Immature natural killer cell (primary cell): ENCODE measurements at regions not wholly inside any gene's neighbourhood (a gene's known extent, or its start where the extent isn't known, plus 50 kb on each side); places are given as distances from the start of the nearest gene placed in this dataset.

Experiments
- DNase-seq, 3 donors: peaks; one replicate each; pipeline ENCODE4 v3.0.0; 2022; ENCODE audit warnings: mixed read lengths in 1 of 3
- H3K27ac Mint-ChIP-seq, 6 donors: one replicate each; pipeline ENCODE4 v1.8.0; 2020; ENCODE audit warnings: mixed read lengths in 6 of 6, mild to moderate bottlenecking in 5 of 6, inconsistent platforms in 4 of 6, moderate library complexity in 3 of 6
- H3K27me3 Mint-ChIP-seq, 3 donors: one replicate each; pipeline ENCODE4 v1.8.0; 2020 to 2021; ENCODE audit warnings: low read depth in 3 of 3, mild to moderate bottlenecking in 3 of 3, mixed read lengths in 3 of 3, moderate library complexity in 3 of 3, inconsistent platforms in 1 of 3
- H3K36me3 Mint-ChIP-seq, 3 donors: one replicate each; pipeline ENCODE4 v1.8.0; 2020; ENCODE audit warnings: mixed read lengths in 3 of 3, inconsistent platforms in 2 of 3, mild to moderate bottlenecking in 2 of 3
- H3K4me1 Mint-ChIP-seq, 2 donors: one replicate each; pipeline ENCODE4 v1.8.0; 2020; ENCODE audit warnings: inconsistent platforms in 2 of 2, mild to moderate bottlenecking in 2 of 2, mixed read lengths in 2 of 2, moderate library complexity in 1 of 2
- H3K4me3 Mint-ChIP-seq, 5 donors: one replicate each; pipeline ENCODE4 v1.8.0; 2020; ENCODE audit warnings: mild to moderate bottlenecking in 5 of 5, mixed read lengths in 5 of 5, inconsistent platforms in 3 of 5, moderate library complexity in 3 of 5
- H3K9me3 Mint-ChIP-seq, 6 donors: one replicate each; pipeline ENCODE4 v1.8.0; 2020; ENCODE audit warnings: mild to moderate bottlenecking in 6 of 6, mixed read lengths in 6 of 6, inconsistent platforms in 4 of 6, moderate library complexity in 3 of 6

DNA sequence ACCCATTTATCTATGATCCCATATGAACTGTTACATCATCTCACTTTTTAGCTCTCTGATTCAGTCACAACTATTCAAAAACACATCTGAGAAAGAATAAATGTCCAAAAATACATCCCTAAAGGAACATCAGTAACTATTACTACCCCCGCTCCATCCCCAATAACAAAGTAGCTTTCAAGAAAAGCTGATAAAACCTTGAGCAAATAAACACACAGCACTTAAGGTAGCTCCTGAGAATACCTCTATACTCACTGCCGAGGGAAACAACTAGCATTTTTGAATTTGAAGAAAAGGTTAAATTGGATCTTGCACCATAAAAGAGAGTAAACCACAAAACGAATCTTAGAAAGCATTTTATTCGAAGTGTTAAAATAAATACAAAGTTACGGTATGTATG, 63.4 kb downstream of the PMAIP1 start:
- Mint-ChIP-seq H3K4me3 (no peak overlapping the region), H3K4me1 (no peaks in the 10 kb centered on the region), H3K36me3 (peaks cover 0 to 4% (median 0%) of the 10 kb centered on the region in 3 donors), H3K27me3 (peaks cover 2 to 6% (median 3%) of the 10 kb centered on the region in 3 donors), H3K9me3 (no peaks in the 10 kb centered on the region), H3K27ac (no peak overlapping the region)
- DNase-seq: no peak

DNA sequence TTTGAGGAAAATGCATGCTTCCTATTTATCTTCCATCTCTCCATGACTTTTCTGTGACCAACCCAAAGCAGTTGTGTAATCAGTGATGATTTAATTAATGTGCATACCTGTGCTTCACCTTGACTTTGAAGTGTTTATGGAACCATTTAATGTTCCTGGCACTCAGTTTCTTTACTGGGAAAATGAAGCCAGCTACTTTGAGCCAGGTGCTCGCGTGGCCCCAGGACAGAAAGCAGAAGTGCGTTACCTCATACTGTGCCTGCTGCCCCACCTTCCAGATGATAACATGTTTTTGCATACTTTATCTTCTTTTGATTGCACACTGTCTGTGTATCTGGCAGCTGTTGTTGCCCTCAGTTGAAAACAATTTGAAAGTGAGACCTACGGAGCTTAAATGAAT, 61.3 kb downstream of the PMAIP1 start:
- Mint-ChIP-seq H3K36me3 (peaks cover 0 to 4% (median 0%) of the 10 kb centered on the region in 3 donors), H3K4me3 (no peak overlapping the region), H3K9me3 (no peaks in the 10 kb centered on the region), H3K27ac (no peak overlapping the region), H3K4me1 (no peaks in the 10 kb centered on the region), H3K27me3 (peaks cover 0 to 6% (median 2%) of the 10 kb centered on the region in 3 donors)
- DNase-seq: no peak

GRCh38 chr18:59960272-59960671, 60.5 kb downstream of the PMAIP1 start:
- no peak for DNase-seq

GRCh38 chr18:59959606-59960005, 59.8 kb downstream of the PMAIP1 start:
- H3K36me3 Mint-ChIP-seq: peaks cover 0 to under 1% (median 0%) of the 10 kb centered on the region in 3 donors
- H3K27ac Mint-ChIP-seq: no peak overlapping the region
- H3K9me3 Mint-ChIP-seq: no peaks in the 10 kb centered on the region
- no peak for DNase-seq
- no peak overlapping the region for H3K4me3 Mint-ChIP-seq
- H3K27me3 Mint-ChIP-seq: peaks cover 0 to under 1% (median 0%) of the 10 kb centered on the region in 3 donors
- no peaks in the 10 kb centered on the region for H3K4me1 Mint-ChIP-seq

More at GRCh38 chr18:59960272-59960671, 60.5 kb downstream of the PMAIP1 start:
- Mint-ChIP-seq H3K4me3 (no peak overlapping the region), H3K27me3 (peaks cover 0 to 4% (median 2%) of the 10 kb centered on the region in 3 donors), H3K27ac (no peak overlapping the region), H3K4me1 (no peaks in the 10 kb centered on the region), H3K36me3 (peaks cover 0 to 4% (median 0%) of the 10 kb centered on the region in 3 donors), H3K9me3 (no peaks in the 10 kb centered on the region)

GRCh38 chr18:59959073-59959472, 59.3 kb downstream of the PMAIP1 start:
- Mint-ChIP-seq H3K27ac (no peak overlapping the region), H3K27me3 (no peaks in the 10 kb centered on the region), H3K4me3 (no peak overlapping the region), H3K9me3 (no peaks in the 10 kb centered on the region), H3K36me3 (no peaks in the 10 kb centered on the region), H3K4me1 (no peaks in the 10 kb centered on the region)
- DNase-seq: no peak

GRCh38 chr18:59957957-59958356, 58.2 kb downstream of the PMAIP1 start:
- DNase-seq: no peak
- Mint-ChIP-seq H3K27ac (no peak overlapping the region), H3K27me3 (no peaks in the 10 kb centered on the region), H3K36me3 (no peaks in the 10 kb centered on the region), H3K9me3 (no peaks in the 10 kb centered on the region), H3K4me3 (no peak overlapping the region), H3K4me1 (no peaks in the 10 kb centered on the region)

DNA sequence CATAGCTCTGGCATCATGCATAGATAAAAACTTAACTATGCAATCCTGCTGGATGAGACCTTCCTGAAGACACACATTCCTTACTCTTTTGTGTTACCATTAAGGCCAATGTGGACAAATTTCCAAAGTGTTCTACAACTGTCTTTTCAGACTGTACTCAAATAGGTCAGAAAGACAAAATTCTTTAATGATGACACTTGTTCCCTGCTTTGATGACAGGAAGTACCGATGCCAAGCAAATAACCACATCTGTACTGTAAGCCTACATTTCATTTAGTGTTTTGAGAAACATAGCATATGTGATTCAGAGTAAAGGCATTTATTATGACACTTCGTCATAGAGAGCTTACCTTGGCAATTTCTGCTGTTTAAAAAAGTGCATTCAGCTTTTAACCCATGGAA, 55.0 kb downstream of the PMAIP1 start:
- H3K9me3 Mint-ChIP-seq: peaks cover 0 to 2% (median 0%) of the 10 kb centered on the region in 6 donors
- no peak overlapping the region for H3K4me3 Mint-ChIP-seq
- H3K36me3 Mint-ChIP-seq: no peaks in the 10 kb centered on the region
- no peak overlapping the region for H3K27ac Mint-ChIP-seq
- H3K27me3 Mint-ChIP-seq: no peaks in the 10 kb centered on the region
- DNase-seq: no peak
- peaks cover 0 to 5% of the 10 kb centered on the region in 2 donors for H3K4me1 Mint-ChIP-seq

DNA sequence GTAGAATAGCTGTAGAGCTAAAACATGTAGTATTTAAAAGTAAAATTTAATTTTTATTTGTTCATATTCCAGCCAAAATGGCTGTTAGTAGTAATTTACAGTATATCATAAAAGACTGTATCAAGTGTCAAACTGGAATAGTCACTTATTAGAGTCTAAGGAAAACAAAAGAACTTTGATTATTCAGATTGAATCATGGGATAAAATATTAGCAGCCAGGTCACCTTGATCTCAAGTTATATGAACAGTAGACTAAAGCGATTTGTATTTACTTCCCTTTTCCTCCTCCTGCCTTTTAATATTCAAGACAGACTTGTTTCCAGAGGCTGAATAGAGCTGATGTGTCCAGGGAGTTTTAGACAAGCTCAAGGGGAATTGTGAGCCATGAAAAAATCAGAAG, 54.4 kb downstream of the PMAIP1 start:
- Mint-ChIP-seq H3K4me3 (no peak overlapping the region), H3K4me1 (peaks cover 0 to 5% of the 10 kb centered on the region in 2 donors), H3K9me3 (peaks cover 0 to 2% (median 0%) of the 10 kb centered on the region in 6 donors), H3K27ac (no peak overlapping the region), H3K36me3 (no peaks in the 10 kb centered on the region), H3K27me3 (no peaks in the 10 kb centered on the region)
- no peak for DNase-seq
